ENCODE measurements at regions not wholly inside any gene's neighbourhood (a gene's known extent, or its start where the extent isn't known, plus 50 kb on each side); places are given as distances from the start of the nearest gene placed in this dataset.

DNA sequence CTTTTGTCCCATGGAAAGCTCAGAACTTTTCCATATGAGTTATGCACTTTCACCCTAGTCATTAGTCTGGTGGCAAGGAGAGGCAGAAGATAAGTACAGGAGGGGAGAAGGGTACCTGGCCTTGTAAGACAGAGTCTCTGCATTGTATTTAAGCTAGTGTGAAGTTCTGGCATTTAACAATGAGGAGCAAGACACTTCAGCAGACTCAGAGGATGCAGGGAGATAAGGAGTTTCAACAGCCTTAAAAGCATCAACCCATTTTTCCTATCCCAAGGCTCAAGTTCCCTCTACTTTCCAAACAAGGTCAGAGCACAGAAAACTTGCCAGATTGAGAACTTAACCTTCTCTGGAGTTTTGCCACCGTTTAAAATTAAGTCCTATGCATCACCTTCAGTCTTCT is 348.2 kb upstream of the VRK2 start (continued):
- TF ChIP-seq, protein P1, sequence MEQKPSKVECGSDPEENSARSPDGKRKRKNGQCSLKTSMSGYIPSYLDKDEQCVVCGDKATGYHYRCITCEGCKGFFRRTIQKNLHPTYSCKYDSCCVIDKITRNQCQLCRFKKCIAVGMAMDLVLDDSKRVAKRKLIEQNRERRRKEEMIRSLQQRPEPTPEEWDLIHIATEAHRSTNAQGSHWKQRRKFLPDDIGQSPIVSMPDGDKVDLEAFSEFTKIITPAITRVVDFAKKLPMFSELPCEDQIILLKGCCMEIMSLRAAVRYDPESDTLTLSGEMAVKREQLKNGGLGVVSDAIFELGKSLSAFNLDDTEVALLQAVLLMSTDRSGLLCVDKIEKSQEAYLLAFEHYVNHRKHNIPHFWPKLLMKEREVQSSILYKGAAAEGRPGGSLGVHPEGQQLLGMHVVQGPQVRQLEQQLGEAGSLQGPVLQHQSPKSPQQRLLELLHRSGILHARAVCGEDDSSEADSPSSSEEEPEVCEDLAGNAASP (CRISPR knock-in tag; IDR thresholded peaks at IDR 0.05; ENCODE audit: borderline replicate concordance): no peak
- TF ChIP-seq MTF2 (CRISPR knock-in tag; IDR thresholded peaks at IDR 0.05; ENCODE audit: borderline replicate concordance): no peak

DNA sequence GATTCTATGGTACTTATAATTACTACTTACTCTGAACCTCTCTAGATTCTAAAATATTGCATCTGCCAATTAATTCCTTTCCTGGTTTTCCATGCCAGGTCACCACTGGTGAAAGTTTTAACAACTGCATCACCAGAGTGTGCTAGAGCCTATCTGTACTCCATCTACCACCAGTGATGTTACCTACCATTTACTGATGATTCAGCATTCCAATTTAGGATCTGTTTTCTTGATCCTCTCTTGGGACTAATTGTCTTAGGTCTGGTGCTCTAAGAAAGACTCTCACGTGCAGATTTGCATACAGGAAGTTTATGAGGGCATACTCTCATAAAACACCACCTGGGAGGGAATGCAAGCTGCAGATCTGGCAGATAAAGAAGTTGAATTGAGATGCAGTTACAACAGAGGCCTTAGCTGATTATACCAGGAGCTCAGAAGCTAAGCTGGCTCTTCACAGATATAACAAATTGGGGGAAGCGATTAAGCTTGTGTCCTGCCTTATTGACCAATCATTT is 347.6 kb upstream of the VRK2 start:
- FAIRE-seq (no peak), DNase-seq (ENCODE audit: low spot score) (no peak), ATAC-seq (no peak)
- H3K27ac ChIP-seq (ENCODE audit: extremely low read length, insufficient read depth, low read length): no peak overlapping the region
- H3K36me3 ChIP-seq (replicated peaks in 1 of 2; ENCODE audit: control insufficient read depth in 1 of 2, insufficient read depth in 2 of 2, low read length in 2 of 2): no peaks in the 10 kb centered on the region
- H3K4me2 ChIP-seq (ENCODE audit: low read depth, low read length): no peak overlapping the region
- H4K20me1 ChIP-seq (ENCODE audit: insufficient read depth, low read length): no peaks in the 10 kb centered on the region
- WGBS (ENCODE audit: low lambda C conversion rate): 2% methylated on average over 2 of the region's 2 CpGs
- ChIA-PET CTCF (ENCODE audit: low intra/inter-chr PET ratio, low total read pairs) (no interaction called here), POLR2A (no interaction called here)
- no peaks in the 10 kb centered on the region for H3K79me2 ChIP-seq (ENCODE audit: insufficient read depth, low read length)
- intact Hi-C loops (cut with micrococcal nuclease; ENCODE audit: unreplicated experiment): no loop called here
- no peak overlapping the region for H2AFZ ChIP-seq (ENCODE audit: low read length)
- H3K4me3 ChIP-seq (replicated peaks in 1 of 3; ENCODE audit: insufficient read depth in 1 of 3, low read depth in 2 of 3, low read length in 3 of 3): no peak overlapping the region
- no peaks in the 10 kb centered on the region for H3K4me1 ChIP-seq (ENCODE audit: insufficient read depth, low read length)
- no TSS peak for BruUV-seq (replicated peaks)
- peak; percentile 78 to 90 for TF ChIP-seq MAFK (conservative IDR thresholded peaks at IDR 0.05 in 1 of 2, IDR thresholded peaks at IDR 0.05 in 1 of 2; ENCODE audit: low read length in 2 of 2)
- peak; percentile 83 for TF ChIP-seq MAFF (IDR thresholded peaks at IDR 0.05; ENCODE audit: low read depth, low read length)
- no peak for TF ChIP-seq YEATS4 (CRISPR knock-in tag; IDR thresholded peaks at IDR 0.05; ENCODE audit: borderline replicate concordance)
- in situ Hi-C loops (cut with HindIII; ENCODE audit: extremely low pct_ligation_motif_present, low pct_unique_long_range_greater_than_20kb): no loop called here
- H3K27me3 ChIP-seq (ENCODE audit: control insufficient read depth in 1 of 2, insufficient read depth in 2 of 2, low read length in 2 of 2): no peaks in the 10 kb centered on the region
- no peaks in the 10 kb centered on the region for H3K9me3 ChIP-seq (ENCODE audit: low read length)
- no peak overlapping the region for H3K9ac ChIP-seq (ENCODE audit: insufficient read depth, low read depth, low read length)

DNA sequence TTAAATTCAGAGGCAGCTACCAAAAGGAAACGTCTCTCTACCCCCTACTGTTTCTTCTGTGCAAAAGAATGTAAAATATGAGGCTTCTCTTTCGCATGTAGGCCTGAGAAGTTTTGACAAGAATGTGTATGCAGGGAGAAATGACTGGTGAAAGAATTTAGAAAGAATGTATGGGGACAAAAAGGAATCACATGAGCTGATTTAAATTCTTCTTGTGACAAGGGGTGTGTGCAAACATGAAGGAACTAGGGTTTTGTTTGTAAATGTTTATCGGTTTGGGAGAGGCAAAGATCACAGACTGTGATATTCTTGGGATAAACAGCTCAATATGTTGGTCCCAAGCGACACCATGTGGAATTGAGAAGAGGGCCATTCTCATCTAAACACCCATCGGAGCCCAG is 345.2 kb upstream of the VRK2 start:
- POLR2A ChIA-PET: no interaction called here
- FAIRE-seq: no peak
- no peak overlapping the region for H3K4me3 ChIP-seq (replicated peaks in 1 of 3; ENCODE audit: insufficient read depth in 1 of 3, low read depth in 2 of 3, low read length in 3 of 3)
- no peak overlapping the region for H3K27ac ChIP-seq (ENCODE audit: extremely low read length, insufficient read depth, low read length)
- CTCF ChIA-PET (ENCODE audit: low intra/inter-chr PET ratio, low total read pairs): no interaction called here
- no peaks in the 10 kb centered on the region for H3K79me2 ChIP-seq (ENCODE audit: insufficient read depth, low read length)
- no peak overlapping the region for H3K9ac ChIP-seq (ENCODE audit: insufficient read depth, low read depth, low read length)
- H3K4me1 ChIP-seq (ENCODE audit: insufficient read depth, low read length): no peaks in the 10 kb centered on the region
- H2AFZ ChIP-seq (ENCODE audit: low read length): no peak overlapping the region
- no peaks in the 10 kb centered on the region for H3K9me3 ChIP-seq (ENCODE audit: low read length)
- BruUV-seq (replicated peaks): no TSS peak
- no peak for ATAC-seq
- no peak overlapping the region for H3K4me2 ChIP-seq (ENCODE audit: low read depth, low read length)
- 17% methylated on average over 5 of the region's 5 CpGs for whole genome bisulfite sequencing (ENCODE audit: low lambda C conversion rate)
- H4K20me1 ChIP-seq (ENCODE audit: insufficient read depth, low read length): no peaks in the 10 kb centered on the region
- H3K27me3 ChIP-seq (ENCODE audit: control insufficient read depth in 1 of 2, insufficient read depth in 2 of 2, low read length in 2 of 2): no peaks in the 10 kb centered on the region
- no peaks in the 10 kb centered on the region for H3K36me3 ChIP-seq (replicated peaks in 1 of 2; ENCODE audit: control insufficient read depth in 1 of 2, insufficient read depth in 2 of 2, low read length in 2 of 2)
- no peak for DNase-seq (ENCODE audit: low spot score)
- intact Hi-C loops (cut with micrococcal nuclease; ENCODE audit: unreplicated experiment) (no loop called here), in situ Hi-C loops (cut with HindIII; ENCODE audit: extremely low pct_ligation_motif_present, low pct_unique_long_range_greater_than_20kb) (no loop called here)
- TF ChIP-seq CENPT (CRISPR knock-in tag; IDR thresholded peaks at IDR 0.05; ENCODE audit: low read depth): no peak
- TF ChIP-seq ATM (IDR thresholded peaks at IDR 0.05; ENCODE audit: borderline replicate concordance): no peak
- TF ChIP-seq, protein P2, sequence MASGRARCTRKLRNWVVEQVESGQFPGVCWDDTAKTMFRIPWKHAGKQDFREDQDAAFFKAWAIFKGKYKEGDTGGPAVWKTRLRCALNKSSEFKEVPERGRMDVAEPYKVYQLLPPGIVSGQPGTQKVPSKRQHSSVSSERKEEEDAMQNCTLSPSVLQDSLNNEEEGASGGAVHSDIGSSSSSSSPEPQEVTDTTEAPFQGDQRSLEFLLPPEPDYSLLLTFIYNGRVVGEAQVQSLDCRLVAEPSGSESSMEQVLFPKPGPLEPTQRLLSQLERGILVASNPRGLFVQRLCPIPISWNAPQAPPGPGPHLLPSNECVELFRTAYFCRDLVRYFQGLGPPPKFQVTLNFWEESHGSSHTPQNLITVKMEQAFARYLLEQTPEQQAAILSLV (CRISPR knock-in tag; IDR thresholded peaks at IDR 0.05; ENCODE audit: borderline replicate concordance): no peak
- TF ChIP-seq KMT2B (CRISPR knock-in tag; IDR thresholded peaks at IDR 0.05): no peak
- no peak for TF ChIP-seq ONECUT2 (CRISPR knock-in tag; IDR thresholded peaks at IDR 0.05)
- TF ChIP-seq, protein P3, sequence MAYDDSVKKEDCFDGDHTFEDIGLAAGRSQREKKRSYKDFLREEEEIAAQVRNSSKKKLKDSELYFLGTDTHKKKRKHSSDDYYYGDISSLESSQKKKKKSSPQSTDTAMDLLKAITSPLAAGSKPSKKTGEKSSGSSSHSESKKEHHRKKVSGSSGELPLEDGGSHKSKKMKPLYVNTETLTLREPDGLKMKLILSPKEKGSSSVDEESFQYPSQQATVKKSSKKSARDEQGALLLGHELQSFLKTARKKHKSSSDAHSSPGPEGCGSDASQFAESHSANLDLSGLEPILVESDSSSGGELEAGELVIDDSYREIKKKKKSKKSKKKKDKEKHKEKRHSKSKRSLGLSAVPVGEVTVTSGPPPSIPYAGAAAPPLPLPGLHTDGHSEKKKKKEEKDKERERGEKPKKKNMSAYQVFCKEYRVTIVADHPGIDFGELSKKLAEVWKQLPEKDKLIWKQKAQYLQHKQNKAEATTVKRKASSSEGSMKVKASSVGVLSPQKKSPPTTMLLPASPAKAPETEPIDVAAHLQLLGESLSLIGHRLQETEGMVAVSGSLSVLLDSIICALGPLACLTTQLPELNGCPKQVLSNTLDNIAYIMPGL (CRISPR knock-in tag; IDR thresholded peaks at IDR 0.05; ENCODE audit: borderline replicate concordance in 1 of 2, low read depth in 1 of 2): no peak
- no peak for TF ChIP-seq SATB2 (CRISPR knock-in tag; IDR thresholded peaks at IDR 0.05)
- TF ChIP-seq ZNF557 (CRISPR knock-in tag; IDR thresholded peaks at IDR 0.05): no peak
- TF ChIP-seq ZFP82 (CRISPR knock-in tag; IDR thresholded peaks at IDR 0.05; ENCODE audit: borderline replicate concordance): no peak
